ENCODE measurements at regions not wholly inside any gene's neighbourhood (a gene's known extent, or its start where the extent isn't known, plus 50 kb on each side); places are given as distances from the start of the nearest gene placed in this dataset.

- DNase-seq (ENCODE audit: low read depth): no peak
- no peak for TF ChIP-seq CTCF (conservative IDR thresholded peaks at IDR 0.05; ENCODE audit: control insufficient read depth, insufficient read depth, low read depth, low read length)
- no peak overlapping the region for H3K4me3 ChIP-seq (ENCODE audit: control insufficient read depth, low read depth, low read length)
Observed at GRCh38 chr15:87133704-87134103, 1054.0 kb downstream of the AGBL1 start.

- no peak overlapping the region for H3K4me3 ChIP-seq (ENCODE audit: control insufficient read depth, low read depth, low read length)
- DNase-seq (ENCODE audit: low read depth): no peak
- TF ChIP-seq CTCF (conservative IDR thresholded peaks at IDR 0.05; ENCODE audit: control insufficient read depth, insufficient read depth, low read depth, low read length): no peak
Observed at GRCh38 chr15:87131067-87131466, 1051.4 kb downstream of the AGBL1 start.

GRCh38 chr15:87129916-87130315, 1050.2 kb downstream of the AGBL1 start:
- no peak for TF ChIP-seq CTCF (conservative IDR thresholded peaks at IDR 0.05; ENCODE audit: control insufficient read depth, insufficient read depth, low read depth, low read length)
- H3K4me3 ChIP-seq (ENCODE audit: control insufficient read depth, low read depth, low read length): no peak overlapping the region
- no peak for DNase-seq (ENCODE audit: low read depth)

- no peak for TF ChIP-seq CTCF (conservative IDR thresholded peaks at IDR 0.05; ENCODE audit: control insufficient read depth, insufficient read depth, low read depth, low read length)
- no peak for DNase-seq (ENCODE audit: low read depth)
- H3K4me3 ChIP-seq (ENCODE audit: control insufficient read depth, low read depth, low read length): no peak overlapping the region
Observed at GRCh38 chr15:87123676-87124382, 1044.2 kb downstream of the AGBL1 start.

- TF ChIP-seq CTCF (conservative IDR thresholded peaks at IDR 0.05; ENCODE audit: control insufficient read depth, insufficient read depth, low read depth, low read length): no peak
- no peak for DNase-seq (ENCODE audit: low read depth)
- no peak overlapping the region for H3K4me3 ChIP-seq (ENCODE audit: control insufficient read depth, low read depth, low read length)
Observed at GRCh38 chr15:87121336-87121735, 1041.7 kb downstream of the AGBL1 start.

GRCh38 chr15:87120555-87120954, 1040.9 kb downstream of the AGBL1 start:
- H3K4me3 ChIP-seq (ENCODE audit: control insufficient read depth, low read depth, low read length): no peak overlapping the region
- DNase-seq (ENCODE audit: low read depth): no peak
- TF ChIP-seq CTCF (conservative IDR thresholded peaks at IDR 0.05; ENCODE audit: control insufficient read depth, insufficient read depth, low read depth, low read length): no peak

- no peak overlapping the region for H3K4me3 ChIP-seq (ENCODE audit: control insufficient read depth, low read depth, low read length)
- no peak for TF ChIP-seq CTCF (conservative IDR thresholded peaks at IDR 0.05; ENCODE audit: control insufficient read depth, insufficient read depth, low read depth, low read length)
- no peak for DNase-seq (ENCODE audit: low read depth)
Observed at GRCh38 chr15:87118846-87119245, 1039.2 kb downstream of the AGBL1 start.
